ENCODE measurements at regions not wholly inside any gene's neighbourhood (a gene's known extent, or its start where the extent isn't known, plus 50 kb on each side); places are given as distances from the start of the nearest gene placed in this dataset.

- WGBS, 4 donors = 70 to 78% (median 72%) methylated on average over 2 of the region's 2 CpGs
- intact Hi-C loops (cut with DNase I) = no loop called here
- DNase-seq (no peak), ATAC-seq (no peak)
- Histone ChIP-seq H3K4me3 (no peak overlapping the region), H3K36me3 (no peaks in the 10 kb centered on the region), H3K27ac (no peak overlapping the region), H3K9me3 (no peaks in the 10 kb centered on the region), H3K27me3 (no peaks in the 10 kb centered on the region), H3K4me1 (no peaks in the 10 kb centered on the region)
- TF ChIP-seq CTCF (IDR thresholded peaks at IDR 0.05) (no peak), POLR2A (IDR thresholded peaks at IDR 0.05) (no peak)
Measured at GRCh38 chr1:57881639-57882038, 457.8 kb upstream of the DAB1 start.

GRCh38 chr1:57879700-57880099 lies 455.8 kb upstream of the DAB1 start:
- WGBS, 4 donors = 83 to 87% (median 87%) methylated on average over 3 of the region's 3 CpGs
- Histone ChIP-seq H3K4me3 (no peak overlapping the region), H3K27ac (no peak overlapping the region), H3K9me3 (no peaks in the 10 kb centered on the region), H3K4me1 (no peaks in the 10 kb centered on the region), H3K27me3 (no peaks in the 10 kb centered on the region), H3K36me3 (no peaks in the 10 kb centered on the region)
- TF ChIP-seq POLR2A (IDR thresholded peaks at IDR 0.05) = no peak
- TF ChIP-seq CTCF (IDR thresholded peaks at IDR 0.05) = no peak
- intact Hi-C loops (cut with DNase I) = no loop called here
- ATAC-seq (no peak), DNase-seq (no peak)

GRCh38 chr1:57874418-57874877 lies 450.6 kb upstream of the DAB1 start:
- TF ChIP-seq CTCF (IDR thresholded peaks at IDR 0.05) = no peak
- no peak for TF ChIP-seq POLR2A (IDR thresholded peaks at IDR 0.05)
- Histone ChIP-seq H3K9me3 (no peaks in the 10 kb centered on the region), H3K27me3 (no peaks in the 10 kb centered on the region), H3K27ac (no peak overlapping the region), H3K36me3 (no peaks in the 10 kb centered on the region), H3K4me3 (no peak overlapping the region), H3K4me1 (no peaks in the 10 kb centered on the region)
- WGBS, 4 donors = 26 to 47% (median 38%) methylated on average over 2 of the region's 2 CpGs
- DNase-seq (no peak), ATAC-seq (no peak)
- intact Hi-C loops (cut with DNase I) = no loop called here

GRCh38 chr1:57872913-57873312 lies 449.1 kb upstream of the DAB1 start:
- no peaks in the 10 kb centered on the region for H3K9me3 ChIP-seq
- DNase-seq = no peak
- H3K27me3 ChIP-seq = no peaks in the 10 kb centered on the region
- intact Hi-C loops (cut with DNase I) = no loop called here
- TF ChIP-seq CTCF (IDR thresholded peaks at IDR 0.05) (no peak), POLR2A (IDR thresholded peaks at IDR 0.05) (no peak)
- no peaks in the 10 kb centered on the region for H3K4me1 ChIP-seq
- no peak overlapping the region for H3K27ac ChIP-seq
- no peak overlapping the region for H3K4me3 ChIP-seq
- no peaks in the 10 kb centered on the region for H3K36me3 ChIP-seq
- no peak for ATAC-seq
